Inflammatory macrophage treated with lipopolysaccharide for 1 hour (primary cell): ENCODE measurements at regions not wholly inside any gene's neighbourhood (a gene's known extent, or its start where the extent isn't known, plus 50 kb on each side); places are given as distances from the start of the nearest gene placed in this dataset.

Source experiments
- DNase-seq, 2 donors: peaks; one replicate each; pipeline ENCODE4 v3.0.0-alpha.2; 2020 to 2022

- no peak for DNase-seq
Observed at GRCh38 chr18:71194438-71194837, 905.6 kb downstream of the SOCS6 start.

DNA sequence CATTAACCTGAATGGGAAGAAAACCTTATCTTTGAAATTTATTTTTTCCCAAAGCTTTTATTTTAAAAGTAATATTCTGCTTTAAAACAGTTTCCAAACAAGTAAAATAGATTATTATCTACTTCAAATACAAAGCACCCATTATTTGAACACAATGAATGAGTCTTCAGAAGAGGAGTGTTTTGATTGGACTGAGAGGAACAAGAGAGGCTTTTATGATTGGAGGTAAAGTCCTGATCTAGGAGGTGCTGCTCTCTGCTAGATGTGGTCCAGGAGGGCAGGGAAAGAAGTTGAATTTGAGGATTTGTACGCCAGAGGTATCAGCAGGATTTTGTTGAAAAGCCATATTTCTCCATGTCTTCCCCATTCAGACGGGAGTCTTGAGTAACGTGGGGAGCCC, 900.7 kb downstream of the SOCS6 start:
- DNase-seq, result no peak

GRCh38 chr18:71168557-71169145, 879.8 kb downstream of the SOCS6 start:
- no peak for DNase-seq

GRCh38 chr18:71136487-71136886, 847.6 kb downstream of the SOCS6 start:
- DNase-seq, result no peak

GRCh38 chr18:71134122-71134521, 845.3 kb downstream of the SOCS6 start:
- no peak for DNase-seq

DNA sequence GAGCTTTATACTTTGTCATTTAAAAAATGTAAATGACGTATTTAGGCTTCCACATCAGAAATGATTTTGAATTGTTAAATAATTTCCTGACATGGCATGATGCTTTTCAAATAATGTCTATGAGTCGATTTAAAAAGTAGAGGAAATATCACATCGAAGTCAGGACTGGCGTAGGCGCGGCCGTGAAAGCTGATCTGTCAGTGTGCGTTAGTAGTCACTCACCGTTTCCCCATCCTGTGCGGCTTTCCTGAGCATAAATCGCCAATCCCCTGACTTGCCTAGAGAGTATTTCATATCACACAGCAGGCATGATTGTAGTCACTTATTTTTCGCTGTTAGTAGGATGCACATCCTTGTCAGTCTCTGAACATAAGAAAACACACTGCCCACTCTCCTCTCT, 843.1 kb downstream of the SOCS6 start:
- DNase-seq, result no peak

DNA sequence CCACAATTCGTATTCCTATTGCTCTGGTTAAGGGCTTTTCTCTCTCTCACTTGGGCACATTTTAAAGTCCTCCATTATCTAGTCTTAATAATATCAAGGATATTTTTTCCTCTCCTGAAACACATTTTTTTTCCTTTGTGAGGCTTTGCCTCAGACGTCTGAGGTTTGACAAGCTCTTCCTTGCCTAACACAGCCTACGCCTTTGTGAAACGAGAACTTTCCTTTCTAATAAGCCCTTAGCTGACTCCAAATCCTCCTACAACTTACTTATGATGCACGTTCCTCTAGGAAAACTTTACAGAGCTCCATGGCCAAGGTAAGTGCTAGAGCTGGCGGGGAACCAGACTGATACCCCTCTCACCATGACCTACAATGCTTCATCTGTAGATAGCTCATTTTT, 841.5 kb downstream of the SOCS6 start:
- DNase-seq, result no peak

DNA sequence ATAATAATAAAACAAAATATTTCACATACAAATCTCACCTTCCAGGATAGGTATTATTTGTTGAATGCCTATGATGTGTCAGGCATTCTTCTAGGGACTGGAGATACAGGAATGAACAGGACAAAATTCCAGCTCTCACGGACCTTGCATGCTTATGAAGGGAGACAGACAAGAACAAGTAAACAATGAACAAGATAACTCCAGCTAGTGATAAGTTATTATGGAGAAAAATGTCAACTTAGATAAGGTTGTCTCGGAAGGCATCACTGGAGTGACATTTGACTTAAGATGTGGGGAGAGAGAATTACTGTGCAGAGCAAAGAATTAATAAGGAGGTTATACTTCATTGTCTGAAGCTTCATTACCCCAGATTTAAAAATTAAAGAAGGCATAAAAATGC, 836.7 kb downstream of the SOCS6 start:
- DNase-seq, result no peak

DNA sequence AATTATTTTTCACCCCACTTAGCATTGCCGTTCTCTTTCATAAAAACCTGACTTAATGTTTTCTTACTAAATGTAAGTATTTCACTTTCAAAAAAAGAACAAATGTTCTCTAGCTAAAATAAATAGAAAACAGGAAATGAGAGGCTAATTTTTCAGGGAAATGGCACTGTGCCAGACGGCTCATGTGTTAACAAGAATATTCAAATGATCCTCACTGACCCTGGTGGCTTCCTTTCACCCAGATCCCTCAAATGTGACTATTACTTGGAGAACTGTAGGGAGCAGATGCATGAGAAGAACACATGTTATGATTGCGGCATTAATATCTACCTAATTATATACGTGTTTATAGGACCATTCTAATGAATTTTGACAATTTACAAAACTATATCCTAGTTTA, 827.7 kb downstream of the SOCS6 start:
- DNase-seq, result no peak

DNA sequence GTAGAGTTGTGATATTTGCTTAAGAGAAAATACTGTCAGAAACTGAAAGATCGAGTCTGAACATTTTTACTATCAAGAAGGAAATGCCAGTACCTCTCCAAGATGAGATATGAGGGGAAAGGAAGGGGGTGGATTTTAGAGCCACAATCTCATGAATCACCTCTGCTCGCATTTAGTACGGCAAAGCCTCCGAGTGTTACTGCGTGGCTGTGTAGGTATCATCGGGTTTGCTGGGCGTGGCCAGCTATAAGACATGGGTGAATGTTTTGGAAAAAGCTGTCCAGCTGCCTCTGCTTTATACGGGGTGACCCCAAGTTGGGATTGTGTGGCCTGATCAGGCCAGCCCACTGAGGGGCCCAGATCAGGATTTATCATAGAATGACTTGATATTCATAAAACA, 826.4 kb downstream of the SOCS6 start:
- DNase-seq, result no peak

DNA sequence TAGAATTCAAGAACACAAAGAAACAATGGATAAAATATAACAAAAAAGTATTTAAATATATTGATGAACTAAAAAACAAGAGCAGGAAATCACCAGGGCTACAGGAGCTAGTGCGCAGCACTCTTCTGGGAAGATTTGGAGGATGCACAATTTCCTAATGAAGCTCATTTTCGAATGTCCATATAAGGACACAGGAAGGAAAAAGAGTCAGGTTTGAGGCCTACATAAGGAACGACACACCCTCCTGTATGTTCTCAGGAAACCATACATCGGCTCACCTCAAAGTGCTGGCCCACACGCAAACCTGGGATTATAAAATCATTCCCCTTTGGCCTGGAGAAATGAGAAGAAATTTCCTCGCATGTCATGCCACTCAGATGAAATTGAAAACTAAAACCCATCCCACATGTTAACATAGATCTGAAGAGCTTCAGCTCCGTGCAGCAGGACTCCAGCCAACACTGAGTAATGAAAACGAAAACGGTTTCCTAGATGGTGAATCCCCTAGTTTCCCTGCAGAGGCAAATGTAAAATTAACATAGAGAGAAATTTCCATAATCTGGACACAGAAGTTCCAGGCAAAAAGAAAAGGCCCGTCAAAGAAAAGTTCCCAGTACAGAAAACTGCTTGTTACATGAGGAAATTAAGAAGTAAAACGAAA, 825.8 kb downstream of the SOCS6 start:
- no peak for DNase-seq

- DNase-seq, result no peak
Observed at GRCh38 chr18:71107244-71107643, 818.4 kb downstream of the SOCS6 start.

DNA sequence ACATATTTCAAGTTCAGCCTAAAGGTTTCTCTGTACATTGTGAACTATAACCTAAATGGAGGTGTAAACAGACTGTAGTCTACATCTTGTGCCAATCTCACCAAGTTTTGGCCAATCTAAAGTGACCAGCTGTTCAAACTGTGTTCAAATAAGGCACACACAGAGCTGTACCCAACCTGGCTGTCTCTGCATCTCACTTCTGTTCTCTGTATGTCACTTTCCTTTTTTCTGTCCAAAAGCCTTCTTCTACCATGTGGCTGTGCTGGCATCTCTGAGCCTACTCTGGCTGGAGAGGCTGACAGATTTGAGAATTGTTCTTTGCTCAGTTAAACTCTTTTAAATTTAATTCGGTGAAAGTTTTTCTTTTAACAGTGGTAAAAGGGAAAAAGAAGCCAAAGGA, 817.9 kb downstream of the SOCS6 start:
- DNase-seq, result no peak

DNA sequence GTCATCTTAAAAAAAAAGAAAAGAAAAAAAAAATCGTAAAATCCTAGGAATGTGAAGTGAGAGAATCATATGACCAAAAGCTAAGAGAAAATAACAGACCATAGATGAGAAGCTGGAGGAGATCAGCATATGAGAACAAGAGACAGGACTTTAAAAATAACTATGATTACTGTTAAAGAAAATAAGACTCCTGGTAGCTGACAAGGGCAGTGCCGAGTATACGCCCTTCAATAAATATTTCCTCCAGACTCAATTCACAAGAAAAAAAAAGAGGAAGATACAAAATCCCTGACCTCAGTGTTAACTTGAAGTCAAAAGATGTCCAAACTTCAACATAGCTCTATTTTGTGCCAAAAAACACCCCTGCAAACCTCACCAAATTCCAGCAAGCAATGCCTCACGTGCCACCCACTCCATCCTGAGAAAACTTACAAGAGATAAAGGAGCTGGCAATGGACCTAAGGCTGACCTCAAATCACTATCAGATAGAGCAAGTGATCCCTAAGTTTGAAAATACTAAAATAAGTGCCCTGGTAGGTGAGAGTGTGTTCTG, 817.2 kb downstream of the SOCS6 start:
- no peak for DNase-seq

- no peak for DNase-seq
Observed at GRCh38 chr18:71105078-71105819, 816.4 kb downstream of the SOCS6 start.

GRCh38 chr18:71079606-71080005, 790.8 kb downstream of the SOCS6 start:
- DNase-seq, result no peak

DNA sequence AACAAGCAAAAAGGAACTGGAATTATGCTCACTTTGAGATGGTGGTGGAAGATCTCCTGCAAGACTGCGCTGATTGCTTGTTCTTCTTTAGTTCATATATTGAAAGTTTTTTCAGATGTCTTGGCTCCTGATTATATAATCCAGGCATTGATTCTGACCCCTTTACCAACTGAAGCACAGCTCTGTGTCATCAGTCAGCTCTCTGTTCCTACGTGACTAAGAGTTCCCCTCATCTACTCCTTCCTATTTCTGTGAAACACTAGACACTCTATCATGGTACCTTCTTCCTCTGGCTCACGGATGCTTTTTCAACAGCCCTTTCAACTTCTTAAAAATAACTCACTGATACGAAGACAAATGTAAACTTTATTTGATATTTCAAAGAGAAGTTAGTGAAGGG, 788.6 kb downstream of the SOCS6 start:
- DNase-seq, result no peak

GRCh38 chr18:71075147-71075546, 786.3 kb downstream of the SOCS6 start:
- no peak for DNase-seq

GRCh38 chr18:71068338-71068737, 779.5 kb downstream of the SOCS6 start:
- DNase-seq, result no peak

- no peak for DNase-seq
Observed at GRCh38 chr18:71049893-71050292, 761.0 kb downstream of the SOCS6 start.

- DNase-seq, result no peak
Observed at GRCh38 chr18:71047882-71048281, 759.0 kb downstream of the SOCS6 start.

DNA sequence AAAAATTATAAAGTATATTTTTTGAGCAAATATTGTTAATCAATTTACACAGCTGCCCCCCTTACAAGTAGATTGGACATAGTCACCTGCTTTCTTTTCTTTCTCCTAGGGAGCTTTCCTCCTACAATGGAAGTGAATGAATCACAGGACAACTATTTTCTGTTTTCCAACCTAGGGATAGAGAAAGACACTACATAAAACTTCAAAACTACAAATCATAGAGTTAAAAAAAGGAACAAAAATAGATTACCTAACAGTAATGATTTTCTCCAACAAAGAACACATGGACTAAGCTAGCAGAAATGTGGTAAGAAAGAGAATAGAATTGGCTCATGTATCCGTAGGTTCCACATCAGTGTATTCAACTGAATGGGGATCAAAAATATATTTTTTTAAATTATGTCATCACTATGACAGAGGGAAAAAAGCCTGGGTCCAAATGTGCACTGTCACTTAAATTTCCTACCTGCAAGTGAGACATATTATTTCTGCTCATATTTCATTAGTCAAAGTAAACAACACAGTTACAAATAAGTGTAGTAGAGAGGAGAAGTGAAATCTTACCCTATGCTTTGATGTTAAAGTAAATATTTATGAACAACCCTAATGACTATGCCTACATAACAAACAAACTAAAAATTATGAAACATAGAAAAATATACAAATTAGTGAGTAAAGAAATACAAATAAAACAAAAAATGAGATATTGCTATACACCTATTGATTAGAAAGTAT, 756.7 kb downstream of the SOCS6 start:
- no peak for DNase-seq

GRCh38 chr18:71040161-71040560, 751.3 kb downstream of the SOCS6 start:
- no peak for DNase-seq
